H4 (cell line): ENCODE measurements at regions not wholly inside any gene's neighbourhood (a gene's known extent, or its start where the extent isn't known, plus 50 kb on each side); places are given as distances from the start of the nearest gene placed in this dataset.
A peak's percentile ranks its signal among the peaks of the same experiment; 100 is the strongest.
"Not testable (repeated sequence)": the region's sequence is repeated elsewhere in the genome, so short reads cannot be mapped to it uniquely, and the experiment has no call there.

Source experiments
- DNase-seq: peaks from one replicate; pipeline ENCODE4 v3.0.0-alpha.2; 2015; ENCODE audit warnings: low spot score

- DNase-seq = peak; percentile 12
Observed at GRCh38 chr6:159594106-159594749, 98.8 kb downstream of the SOD2 start.

GRCh38 chr6:159590835-159591234 lies 102.2 kb downstream of the SOD2 start:
- no peak for DNase-seq

GRCh38 chr6:159586684-159587083 lies 106.4 kb downstream of the SOD2 start:
- no peak for DNase-seq

GRCh38 chr6:159582736-159583135 lies 110.3 kb downstream of the SOD2 start:
- no peak for DNase-seq

GRCh38 chr6:159578629-159579028 lies 114.4 kb downstream of the SOD2 start:
- DNase-seq = peak; percentile 22

- peak; percentile 34 for DNase-seq
Observed at GRCh38 chr6:159577564-159577963, 115.5 kb downstream of the SOD2 start.

- DNase-seq = no peak
Observed at GRCh38 chr6:159572439-159573110, 120.5 kb downstream of the SOD2 start.

GRCh38 chr6:159565181-159565710 lies 127.8 kb downstream of the SOD2 start:
- no peak for DNase-seq

GRCh38 chr6:159564456-159564855 lies 128.6 kb downstream of the SOD2 start:
- DNase-seq = no peak

GRCh38 chr6:159557031-159557430 lies 136.0 kb downstream of the SOD2 start:
- no peak for DNase-seq

GRCh38 chr6:159555082-159555875 lies 137.8 kb downstream of the SOD2 start:
- no peak for DNase-seq

GRCh38 chr6:159541296-159541695 lies 151.7 kb downstream of the SOD2 start:
- DNase-seq = no peak

- DNase-seq = no peak
Observed at GRCh38 chr6:159540883-159541282, 152.2 kb downstream of the SOD2 start.

GRCh38 chr6:159540152-159540551 lies 152.9 kb downstream of the SOD2 start:
- DNase-seq = no peak

GRCh38 chr6:159538031-159538430 lies 155.0 kb downstream of the SOD2 start:
- DNase-seq = not testable (repeated sequence)

- DNase-seq = no peak
Observed at GRCh38 chr6:159535656-159536350, 157.2 kb downstream of the SOD2 start.

GRCh38 chr6:159533568-159533967 lies 159.5 kb downstream of the SOD2 start:
- DNase-seq = no peak

GRCh38 chr6:159533016-159533415 lies 160.0 kb downstream of the SOD2 start:
- DNase-seq = no peak

GRCh38 chr6:159532155-159532554 lies 160.9 kb downstream of the SOD2 start:
- no peak for DNase-seq

GRCh38 chr6:159529934-159530333 lies 163.1 kb downstream of the SOD2 start:
- no peak for DNase-seq

- DNase-seq = no peak
Observed at GRCh38 chr6:159527351-159527750, 165.7 kb downstream of the SOD2 start.

- no peak for DNase-seq
Observed at GRCh38 chr6:159525445-159526025, 167.5 kb downstream of the SOD2 start.
